H1 (cell line): ENCODE measurements at regions not wholly inside any gene's neighbourhood (a gene's known extent, or its start where the extent isn't known, plus 50 kb on each side); places are given as distances from the start of the nearest gene placed in this dataset.

ENCODE experiments used
- CTCF ChIA-PET: fragments of 300-600 bp; sonication (Branson Sonifier 250); formaldehyde crosslinking; loops from one replicate; lab custom pipeline; 2021; ENCODE audit not compliant: partially characterized antibody; lab: Charles Lee
- POLR2A ChIA-PET: fragments of 300-600 bp; sonication (Branson Sonifier 250); formaldehyde crosslinking; loops from one replicate; lab custom pipeline; 2021; ENCODE audit warnings: inconsistent platforms; ENCODE audit not compliant: partially characterized antibody; lab: Charles Lee
- DNase-seq, 2 experiments: peaks; one replicate each; pipeline versions ENCODE4 v3.0.0 to v3.0.0-alpha.2; 2010 to 2022; ENCODE audit warnings: low spot score in 2 of 2, low read depth in 1 of 2, mixed read lengths in 1 of 2
- FAIRE-seq: peaks from 2 replicates; lab custom pipeline; 2011; peaks lifted over from hg19 to GRCh38; lab: Jason Lieb, UNC
- H2AFZ ChIP-seq: 2 replicates; pipeline ENCODE4 v1.8.1; 2012; ENCODE audit warnings: low read length, inconsistent platforms
- H2AK5ac ChIP-seq: 2 replicates; pipeline ENCODE4 v1.6.1; 2013; ENCODE audit warnings: low read depth, low read length
- H2BK120ac ChIP-seq: replicated peaks from 2 replicates; pipeline ENCODE3; 2013; ENCODE audit warnings: low read depth, low read length, inconsistent platforms
- H2BK12ac ChIP-seq: 2 replicates; pipeline ENCODE4 v1.6.1; 2013; ENCODE audit warnings: low read depth, low read length
- H2BK15ac ChIP-seq: 2 replicates; pipeline ENCODE4 v1.6.1; 2013; ENCODE audit warnings: low read length
- H2BK20ac ChIP-seq: 2 replicates; pipeline ENCODE4 v1.6.1; 2013; ENCODE audit warnings: low read length
- H2BK5ac ChIP-seq: 2 replicates; pipeline ENCODE4 v1.6.1; 2013; ENCODE audit warnings: low read depth, low read length
- H3K14ac ChIP-seq: 2 replicates; pipeline ENCODE4 v1.6.1; 2013; ENCODE audit warnings: inconsistent platforms; ENCODE audit not compliant: insufficient read length
- H3K18ac ChIP-seq: 2 replicates; pipeline ENCODE4 v1.6.1; 2013; ENCODE audit warnings: low read length; ENCODE audit errors: extremely low read depth
- H3K23ac ChIP-seq: 2 replicates; pipeline ENCODE4 v1.6.1; 2013; ENCODE audit warnings: inconsistent platforms; ENCODE audit not compliant: insufficient read length
- H3K23me2 ChIP-seq: 2 replicates; pipeline ENCODE4 v1.6.1; 2013; ENCODE audit warnings: low read depth, low read length
- H3K27ac ChIP-seq: 2 replicates; pipeline ENCODE4 v1.6.1; 2011; ENCODE audit warnings: low read depth, low read length, inconsistent platforms
- H3K27me3 ChIP-seq, 4 experiments: replicated peaks in 1 of 4; 1 replicate in 1 of 4; 2 replicates in 3 of 4; pipeline versions ENCODE4 v1.6.1 to v1.8.1; 2011 to 2013; ENCODE audit warnings: low read length in 3 of 4, mild to moderate bottlenecking in 3 of 4, inconsistent platforms in 2 of 4, mixed read lengths in 2 of 4, moderate library complexity in 1 of 4; ENCODE audit not compliant: control insufficient read depth in 3 of 4, insufficient read depth in 3 of 4; ENCODE audit errors: extremely low read depth in 1 of 4
- H3K36me3 ChIP-seq, 4 experiments: 2 replicates each; pipeline versions ENCODE4 v1.6.1 to v1.8.1; 2011 to 2013; ENCODE audit warnings: mild to moderate bottlenecking in 4 of 4, low read length in 3 of 4, moderate library complexity in 2 of 4, control low read depth in 1 of 4, inconsistent platforms in 1 of 4; ENCODE audit not compliant: insufficient read depth in 4 of 4, control insufficient read depth in 2 of 4
- H3K4ac ChIP-seq: replicated peaks from 2 replicates; pipeline ENCODE3; 2013; ENCODE audit warnings: low read length, low read depth, mixed read lengths, inconsistent platforms; ENCODE audit not compliant: insufficient read length
- H3K4me1 ChIP-seq, 4 experiments: replicated peaks in 1 of 4; 1 replicate in 1 of 4; 2 replicates in 3 of 4; pipeline versions ENCODE4 v1.6.1 to v1.8.1; 2011 to 2013; ENCODE audit warnings: low read length in 3 of 4, inconsistent platforms in 2 of 4, mixed read lengths in 1 of 4; ENCODE audit not compliant: insufficient read depth in 4 of 4, control insufficient read depth in 3 of 4
- H3K4me2 ChIP-seq, 2 experiments: 2 replicates each; pipeline versions ENCODE4 v1.6.1 to v1.8.1; 2011 to 2013; ENCODE audit warnings: low read depth in 2 of 2, low read length in 2 of 2, control low read depth in 1 of 2, inconsistent platforms in 1 of 2, mild to moderate bottlenecking in 1 of 2; ENCODE audit not compliant: insufficient read depth in 1 of 2
- H3K4me3 ChIP-seq, 4 experiments: fragments of 200-600, 300-600 bp in 1 of 4; sonication (generic), shearing (Covaris generic), sonication (Bioruptor Twin) in 1 of 4; 2 replicates each; pipeline versions ENCODE4 v1.5.1 to v1.8.1; 2011 to 2016; ENCODE audit warnings: low read length in 4 of 4, low read depth in 3 of 4, control low read depth in 2 of 4, inconsistent platforms in 2 of 4, mild to moderate bottlenecking in 2 of 4, mixed read lengths in 1 of 4, moderate library complexity in 1 of 4; ENCODE audit not compliant: insufficient read depth in 2 of 4; ENCODE audit errors: extremely low read depth in 1 of 4
- H3K56ac ChIP-seq: replicated peaks from 2 replicates; pipeline ENCODE3; 2013; ENCODE audit warnings: low read depth, mild to moderate bottlenecking, mixed read lengths, low read length, inconsistent platforms; ENCODE audit not compliant: insufficient read length
- H3K79me1 ChIP-seq: 2 replicates; pipeline ENCODE4 v1.6.1; 2013; ENCODE audit warnings: low read depth, low read length, control low read depth
- H3K79me2 ChIP-seq, 2 experiments: 2 replicates each; pipeline versions ENCODE4 v1.6.1 to v1.8.1; 2012 to 2013; ENCODE audit warnings: low read length in 2 of 2, mild to moderate bottlenecking in 2 of 2, inconsistent platforms in 1 of 2; ENCODE audit not compliant: insufficient read depth in 2 of 2, control insufficient read depth in 1 of 2
- H3K9ac ChIP-seq, 4 experiments: replicated peaks in 1 of 4; 1 replicate in 1 of 4; 2 replicates in 3 of 4; pipeline versions ENCODE4 v1.6.1 to v1.8.1; 2011 to 2013; ENCODE audit warnings: low read depth in 3 of 4, low read length in 3 of 4, control low read depth in 2 of 4, mild to moderate bottlenecking in 2 of 4, moderate library complexity in 2 of 4, inconsistent platforms in 1 of 4; ENCODE audit errors: extremely low read depth in 1 of 4
- H3K9me3 ChIP-seq, 2 experiments: 2 replicates each; pipeline versions ENCODE4 v1.6.1 to v1.8.1; 2012 to 2013; ENCODE audit warnings: mild to moderate bottlenecking in 2 of 2, moderate library complexity in 2 of 2, control low read depth in 1 of 2, inconsistent platforms in 1 of 2, low read depth in 1 of 2, low read length in 1 of 2, mixed read lengths in 1 of 2; ENCODE audit not compliant: insufficient read depth in 2 of 2
- H4K20me1 ChIP-seq, 2 experiments: replicated peaks in 1 of 2; 2 replicates each; pipeline versions ENCODE3 to v1.8.1; 2011 to 2013; ENCODE audit warnings: inconsistent platforms in 2 of 2, low read length in 2 of 2, mild to moderate bottlenecking in 1 of 2; ENCODE audit not compliant: insufficient read depth in 2 of 2, control insufficient read depth in 1 of 2
- H4K5ac ChIP-seq: 2 replicates; pipeline ENCODE4 v1.6.1; 2013; ENCODE audit warnings: low read length, low read depth, mixed read lengths, inconsistent platforms; ENCODE audit not compliant: insufficient read length
- H4K8ac ChIP-seq: 2 replicates; pipeline ENCODE4 v1.8.0; 2013; ENCODE audit warnings: mild to moderate bottlenecking, moderate library complexity, low read length, inconsistent platforms; ENCODE audit not compliant: insufficient read depth; ENCODE audit errors: extremely low read depth
- H4K91ac ChIP-seq: replicated peaks from 2 replicates; pipeline ENCODE3; 2013; ENCODE audit warnings: low read length, mixed read lengths, inconsistent platforms; ENCODE audit not compliant: insufficient read length
- ASH2L ChIP-seq: fragments of 200-600, 300-600 bp; sonication (generic); IDR thresholded peaks from one replicate; pipeline ENCODE4 v1.7.1; 2017; ENCODE audit warnings: low read length
- ZNF274 ChIP-seq: IDR thresholded peaks from 2 replicates; pipeline ENCODE4 v1.7.0; 2012; ENCODE audit warnings: low read length, borderline replicate concordance; ENCODE audit errors: extremely low read depth
- WGBS, 2 experiments: shearing (Covaris generic) in 1 of 2; methylation state at CpG; one replicate each; pipeline versions ENCODE4 v1.1.6 to v1.1.7; 2013 to 2015; ENCODE audit warnings: low lambda C conversion rate in 2 of 2, mixed read lengths in 2 of 2, inconsistent platforms in 1 of 2, low coverage in 1 of 2, missing lambda C conversion rate in 1 of 2; ENCODE audit not compliant: insufficient replicate concordance in 2 of 2, insufficient coverage in 1 of 2, insufficient read length in 1 of 2; ENCODE audit errors: extremely low coverage in 1 of 2, missing lambda C conversion rate in 1 of 2; 5-methylcytosine and 5-hydroxymethylcytosine counted together

GRCh38 chr9:86662890-86663468 lies 284.3 kb downstream of the GAS1 start:
- Histone ChIP-seq H3K36me3 (no peaks in the 10 kb centered on the region), H3K79me1 (no peaks in the 10 kb centered on the region), H2BK5ac (no peak overlapping the region), H2BK15ac (no peak overlapping the region), H3K27me3 (no peaks in the 10 kb centered on the region), H3K18ac (no peak overlapping the region), H2BK120ac (no peak overlapping the region), H3K9ac (no peak overlapping the region), H4K8ac (no peak overlapping the region), H2AFZ (no peak overlapping the region), H3K56ac (no peak overlapping the region), H2BK20ac (no peak overlapping the region), H2BK12ac (no peak overlapping the region), H4K20me1 (no peaks in the 10 kb centered on the region), H3K79me2 (no peaks in the 10 kb centered on the region), H3K4me2 (no peak overlapping the region), H3K23ac (no peak overlapping the region), H3K14ac (no peak overlapping the region), H3K4me1 (no peaks in the 10 kb centered on the region), H3K9me3 (no peaks in the 10 kb centered on the region)
- WGBS, 2 experiments = 83% methylated on average over 2 of the region's 2 CpGs; no CpG with 5 or more reads in 1 of the 2 experiments
- POLR2A ChIA-PET = no interaction called here
- DNase-seq = no peak
- TF ChIP-seq ASH2L = no peak
- no peak for TF ChIP-seq ZNF274
- TF ChIP-seq, all 59 proteins: peak for 0
- H3K23me2 ChIP-seq = no peaks in the 10 kb centered on the region
- CTCF ChIA-PET = interaction anchor here (1.1 to 1.5 kb wide), 4 partner anchors 10 to 45 kb away, joined by 3 read pairs; no protein-coding TSS in a partner anchor
- no peak overlapping the region for H3K27ac ChIP-seq
- no peak overlapping the region for H3K4ac ChIP-seq
- FAIRE-seq = no peak
- no peak overlapping the region for H4K5ac ChIP-seq
- H4K91ac ChIP-seq = no peak overlapping the region
- no peak overlapping the region for H2AK5ac ChIP-seq
- no peak overlapping the region for H3K4me3 ChIP-seq
